Left hindlimb (tissue), 1 donor: ENCODE measurements at regions not wholly inside any gene's neighbourhood (a gene's known extent, or its start where the extent isn't known, plus 50 kb on each side); places are given as distances from the start of the nearest gene placed in this dataset.

Experiments used
- DNase-seq: peaks from one replicate; pipeline ENCODE4 v3.0.0-alpha.2; 2018

DNA sequence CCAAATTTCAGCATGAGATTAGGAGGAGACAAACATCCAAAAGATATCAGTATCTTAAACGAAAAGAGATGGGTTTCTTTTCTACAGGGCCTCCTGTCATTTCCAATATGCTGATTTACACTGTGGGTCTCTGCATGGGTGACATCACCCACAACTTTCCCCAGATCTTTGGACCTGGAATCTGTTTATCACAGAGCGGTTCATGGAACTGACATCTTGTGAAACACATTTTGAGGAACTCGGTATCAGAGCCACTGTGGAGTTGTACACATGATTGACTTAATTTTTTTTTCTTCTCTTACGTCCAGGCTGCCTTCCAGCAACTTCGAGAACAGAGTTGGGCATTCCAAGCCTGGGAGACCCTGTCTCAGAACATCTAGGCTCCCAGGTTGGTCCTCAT lies 80.2 kb upstream of the SERP2 start:
- no peak for DNase-seq

DNA sequence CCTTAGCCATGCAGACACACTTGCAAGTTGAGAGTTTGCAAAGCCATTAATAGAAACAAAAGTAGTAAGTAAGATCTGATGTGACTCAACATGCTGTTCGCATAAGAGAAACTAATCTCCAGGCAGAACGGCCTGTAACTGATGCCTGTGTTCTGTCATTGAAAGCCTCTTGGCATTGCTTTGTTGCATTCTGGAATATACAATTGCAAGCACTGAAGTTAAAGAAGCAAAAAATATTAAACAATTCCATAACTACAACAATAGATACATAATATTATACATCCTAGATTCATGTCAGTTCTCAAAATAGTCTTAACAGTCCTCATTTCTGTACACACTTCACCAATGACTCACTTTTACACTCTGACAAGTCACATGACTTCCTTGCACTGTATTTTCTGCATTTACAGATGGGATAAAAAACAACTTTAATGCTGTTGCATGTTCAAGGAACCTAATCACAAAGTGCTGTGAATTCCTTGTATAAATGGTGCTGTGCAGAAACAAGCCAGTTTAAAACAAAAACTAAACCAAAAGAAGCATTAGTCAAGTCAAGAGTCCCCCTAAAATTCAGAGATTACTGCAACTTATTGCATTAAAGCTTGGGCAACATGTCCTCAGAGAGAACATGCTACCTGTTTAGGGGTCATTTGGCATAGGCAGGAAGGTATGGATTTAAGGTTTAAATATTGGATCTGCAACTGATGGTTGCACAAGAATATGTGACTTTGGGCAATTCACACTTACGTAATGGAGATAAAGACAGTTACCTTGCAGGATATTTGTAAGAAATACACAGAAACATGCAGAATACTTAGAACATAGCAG lies 79.5 kb upstream of the SERP2 start:
- no peak for DNase-seq

DNA sequence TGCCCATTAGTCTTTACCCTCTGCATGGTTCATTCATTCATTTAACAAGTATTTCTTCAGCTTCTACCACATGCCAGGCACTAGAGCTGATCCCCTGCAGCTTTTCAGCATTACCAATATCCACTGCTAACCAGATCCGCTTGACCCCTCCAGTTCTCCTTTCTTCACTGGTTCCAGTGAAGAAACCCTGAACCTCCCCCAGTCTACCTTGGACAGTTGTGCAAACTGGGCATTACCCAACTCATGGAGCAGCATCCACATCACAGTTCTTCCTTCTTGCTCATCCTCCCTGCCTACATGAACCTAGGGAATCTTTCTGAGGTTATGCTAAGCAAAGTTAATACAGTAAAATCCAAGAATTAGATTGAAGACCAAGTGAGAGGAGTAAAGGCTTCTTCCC lies 78.7 kb upstream of the SERP2 start:
- DNase-seq = no peak

DNA sequence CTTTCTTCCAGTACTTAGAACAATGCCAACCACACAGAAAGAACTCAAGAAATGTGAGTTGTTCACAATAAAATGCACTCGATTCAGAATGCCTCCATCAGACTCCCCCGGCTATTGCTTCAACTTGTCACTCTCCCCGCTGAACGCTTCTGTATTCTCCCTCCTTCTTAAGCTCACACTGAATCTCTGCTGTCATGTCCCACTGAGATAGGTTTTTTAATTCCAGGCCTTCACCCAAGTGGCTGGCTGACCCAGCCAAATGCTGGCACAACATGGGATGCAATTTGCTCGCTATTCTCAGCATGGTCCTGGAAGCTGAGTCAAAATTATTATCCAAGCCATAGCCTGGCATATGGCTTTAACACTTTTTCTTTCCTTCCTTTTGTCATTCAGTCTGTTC lies 76.8 kb upstream of the SERP2 start:
- no peak for DNase-seq

DNA sequence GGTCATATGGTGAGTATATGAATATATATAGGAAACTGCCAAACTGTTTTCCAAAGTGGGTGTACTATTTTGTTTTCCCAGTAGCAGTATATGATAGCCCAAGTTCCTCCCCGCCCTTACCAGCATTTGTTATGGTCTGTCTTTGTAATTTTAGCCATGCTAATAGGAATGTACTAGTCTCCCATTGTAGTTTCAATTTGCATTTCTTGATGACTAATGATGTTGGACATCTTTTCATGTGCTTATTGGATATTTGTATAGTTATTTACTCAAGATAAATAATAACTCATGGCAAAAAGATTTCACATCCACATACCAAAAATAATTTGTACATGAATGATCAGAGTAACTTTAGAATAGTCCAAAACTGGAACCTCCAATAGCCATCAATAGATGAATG lies 75.3 kb upstream of the SERP2 start:
- DNase-seq = no peak

DNA sequence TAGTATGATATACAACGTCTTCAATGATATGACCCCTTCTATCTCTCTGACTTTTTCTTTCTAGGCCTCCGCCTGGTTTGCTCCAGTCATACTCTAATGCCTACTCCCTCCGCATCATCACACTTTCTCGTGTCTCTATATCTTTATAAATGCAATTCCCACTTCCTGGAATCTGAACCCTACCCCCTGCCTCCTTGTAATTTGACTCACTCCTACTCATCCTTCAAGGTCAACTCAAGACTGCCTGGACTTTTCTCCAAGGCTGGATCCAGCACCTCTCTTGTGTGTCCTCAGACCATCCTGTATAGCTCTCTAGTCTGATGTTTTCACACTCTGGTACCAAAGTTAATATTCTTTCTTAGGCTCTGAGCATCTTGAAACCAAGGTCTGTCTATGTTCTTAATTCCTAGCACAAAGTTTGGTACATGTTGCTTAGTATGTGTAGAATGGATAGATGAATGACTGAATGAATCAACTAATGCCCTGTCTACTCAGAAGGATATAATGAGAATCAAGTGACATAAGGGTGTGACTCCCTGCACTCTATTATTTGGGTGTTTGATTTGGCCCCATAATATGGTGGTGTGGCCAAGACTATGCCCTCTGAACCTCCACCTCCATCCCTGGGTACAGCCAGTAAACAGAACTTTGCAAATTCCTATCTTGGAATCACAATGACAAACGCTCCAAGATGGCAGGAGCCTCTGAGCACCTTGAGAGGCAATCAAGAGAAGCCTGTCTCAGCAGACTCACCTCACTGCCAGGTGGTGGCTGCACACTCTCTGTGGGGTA lies 74.3 kb upstream of the SERP2 start:
- DNase-seq = no peak

DNA sequence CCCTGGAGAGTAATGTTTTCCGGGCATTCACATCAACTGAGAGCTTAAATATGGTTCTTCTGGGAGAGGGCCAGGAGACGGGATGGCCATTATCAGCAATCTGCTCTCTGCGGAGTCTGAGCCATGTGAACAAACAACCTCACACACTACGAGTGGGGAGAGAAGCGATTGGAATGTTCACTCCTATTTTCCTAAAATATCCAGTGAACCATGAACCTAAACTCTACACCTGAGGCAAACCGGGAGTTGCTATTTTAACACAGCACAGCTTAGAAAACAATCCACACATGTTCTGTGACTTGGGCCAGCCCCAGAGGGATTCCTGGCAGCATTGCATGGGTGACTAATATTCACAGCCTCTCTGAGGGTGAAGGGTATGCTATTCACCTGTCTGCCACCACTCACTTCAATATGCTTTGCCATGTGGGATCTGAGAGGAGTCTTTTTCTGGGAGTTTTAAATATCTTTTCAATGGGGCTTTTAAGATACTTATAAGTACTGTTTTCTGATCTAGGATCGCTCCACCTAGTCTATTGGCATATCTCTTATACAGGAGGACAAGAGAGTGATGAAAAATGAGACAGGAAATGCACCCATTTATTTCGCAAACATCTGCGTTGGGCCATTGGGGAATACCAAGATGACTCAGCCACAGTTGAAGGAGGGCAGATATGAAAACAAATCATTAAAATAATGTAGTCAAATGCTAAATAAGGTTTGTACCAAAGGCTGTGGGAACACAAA lies 72.6 kb upstream of the SERP2 start:
- DNase-seq = no peak

DNA sequence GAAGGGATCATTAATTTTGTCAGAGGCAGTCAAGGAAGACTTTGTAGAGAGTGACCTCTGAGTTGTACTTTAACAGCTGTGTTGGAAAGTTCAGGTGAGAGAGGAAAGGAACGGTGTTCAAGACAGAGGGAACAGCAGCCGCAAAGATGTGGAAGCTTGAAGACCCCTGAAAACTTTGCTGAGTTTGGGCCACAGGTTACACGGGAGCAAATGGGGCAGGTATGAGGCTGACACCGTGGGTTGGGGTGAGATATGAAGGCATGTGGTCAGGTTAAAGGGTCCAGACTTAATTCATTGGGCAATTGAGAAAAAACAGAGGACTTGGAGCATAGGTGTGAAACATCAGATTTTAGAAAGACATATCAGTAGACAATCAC lies 72.0 kb upstream of the SERP2 start:
- no peak for DNase-seq

DNA sequence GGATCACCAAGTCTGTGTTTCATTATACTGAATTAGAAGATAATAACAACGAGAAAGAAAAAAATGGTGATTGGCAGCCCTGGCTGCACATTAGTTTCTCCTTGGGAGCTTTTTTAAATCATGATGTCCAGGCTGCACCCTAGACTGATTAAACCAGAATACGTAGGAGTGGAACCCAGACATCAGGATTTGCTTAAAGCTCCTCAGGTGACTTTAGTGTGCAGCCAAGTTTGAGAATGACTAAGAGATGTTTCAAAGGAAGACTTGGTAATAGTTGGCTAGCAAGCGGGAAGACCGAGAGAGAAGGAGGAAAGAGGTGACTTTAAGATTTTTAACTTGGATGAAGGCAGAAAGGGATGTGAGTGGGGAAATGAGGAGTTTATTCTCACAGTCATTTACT lies 71.4 kb upstream of the SERP2 start:
- no peak for DNase-seq

DNA sequence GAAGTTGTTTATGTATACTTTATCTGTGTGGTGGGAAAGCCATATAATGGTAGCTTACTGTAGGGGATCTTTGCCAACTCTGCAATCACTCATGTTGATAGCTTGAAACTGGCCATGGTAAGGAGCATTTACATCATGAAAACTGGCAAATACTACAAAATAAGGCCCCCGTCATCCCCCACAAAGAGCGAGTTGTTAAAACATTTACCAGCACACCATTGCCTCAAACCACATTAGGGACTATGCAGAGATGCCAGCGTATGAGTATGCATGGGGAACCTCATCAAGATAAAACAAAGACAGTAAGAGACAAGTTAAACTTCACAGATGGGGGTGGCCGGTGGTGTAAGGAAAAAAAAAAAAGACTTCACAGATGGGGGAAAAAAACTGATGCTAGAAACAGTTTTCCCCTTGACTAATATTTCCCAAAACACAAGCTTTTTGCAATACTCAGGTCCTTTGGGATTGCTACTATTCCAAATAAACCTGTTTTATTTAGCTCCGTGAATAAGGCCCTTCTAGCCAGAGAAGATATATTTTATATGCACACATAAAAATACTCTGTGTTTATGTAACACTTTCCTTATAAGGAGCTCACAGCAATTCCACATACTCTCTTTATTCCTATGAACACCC lies 70.6 kb upstream of the SERP2 start:
- DNase-seq = no peak

DNA sequence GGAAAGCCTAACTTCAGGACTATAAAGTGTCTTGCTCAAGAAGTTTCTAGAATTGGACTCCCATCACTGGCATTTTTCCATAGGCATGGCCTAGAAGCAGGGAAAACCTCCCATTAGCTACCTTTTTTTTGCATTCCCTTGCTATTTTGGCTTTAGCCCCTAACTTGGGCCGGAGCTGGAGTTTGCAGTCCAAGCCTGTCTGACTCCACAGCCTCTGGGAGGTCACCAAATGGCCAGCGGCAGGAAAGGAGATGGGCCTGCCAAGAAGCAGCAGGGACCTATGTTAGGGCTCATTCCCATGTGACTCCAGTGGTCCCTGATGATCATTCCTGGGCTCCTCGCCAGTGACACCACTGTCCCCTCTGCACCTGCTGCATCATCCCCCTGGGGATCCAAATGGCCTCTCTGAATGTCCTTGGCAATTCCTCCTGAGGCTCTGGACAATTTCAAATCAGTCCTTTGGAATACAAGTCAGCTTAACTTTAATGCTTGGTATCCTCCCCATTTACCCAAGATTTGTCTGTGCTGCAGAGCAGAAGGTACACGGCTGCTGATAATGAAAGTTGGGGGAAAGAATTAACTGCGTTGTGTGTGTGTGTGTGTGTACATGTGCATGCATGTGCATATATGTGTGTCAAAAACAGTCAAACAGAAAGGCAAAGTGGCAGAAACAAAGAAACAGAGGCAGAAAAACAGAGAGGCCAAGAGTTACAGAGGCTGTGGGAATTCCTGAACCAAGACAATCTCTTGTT lies 69.8 kb upstream of the SERP2 start:
- DNase-seq = peak; percentile 82

DNA sequence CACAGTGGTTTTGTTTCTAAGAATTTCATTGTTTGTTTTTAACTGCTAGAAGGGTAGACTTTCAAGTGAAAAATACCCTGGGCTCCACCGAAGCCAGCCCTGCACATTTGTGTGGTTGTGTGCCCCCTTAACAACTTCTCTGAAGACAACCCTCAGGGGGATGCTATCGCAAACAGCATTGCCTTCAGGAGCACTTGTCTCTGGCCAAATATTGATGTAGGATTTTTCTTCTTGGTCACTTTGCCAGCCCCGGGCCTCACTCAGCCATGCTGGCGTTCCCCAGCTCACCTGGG lies 69.2 kb upstream of the SERP2 start:
- no peak for DNase-seq

DNA sequence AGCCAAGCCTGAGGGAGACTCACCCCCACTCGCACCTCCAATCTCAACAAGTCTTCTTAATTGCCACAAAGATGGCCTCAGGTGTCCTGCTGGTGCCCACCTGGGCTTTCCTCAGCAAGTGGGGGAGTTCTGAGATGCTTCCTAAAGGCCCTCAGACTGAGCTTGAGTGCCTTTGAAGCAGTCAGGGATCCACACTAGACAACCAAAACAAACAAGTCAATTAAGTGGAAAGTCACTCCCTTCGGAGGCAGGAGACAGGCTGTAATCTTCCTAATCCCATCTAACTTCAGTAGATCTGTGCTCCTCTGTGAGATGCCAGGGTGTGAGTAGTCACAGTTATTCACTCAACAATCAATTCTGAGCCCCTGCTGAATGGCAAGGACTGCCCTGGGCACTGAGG lies 68.3 kb upstream of the SERP2 start:
- no peak for DNase-seq

DNA sequence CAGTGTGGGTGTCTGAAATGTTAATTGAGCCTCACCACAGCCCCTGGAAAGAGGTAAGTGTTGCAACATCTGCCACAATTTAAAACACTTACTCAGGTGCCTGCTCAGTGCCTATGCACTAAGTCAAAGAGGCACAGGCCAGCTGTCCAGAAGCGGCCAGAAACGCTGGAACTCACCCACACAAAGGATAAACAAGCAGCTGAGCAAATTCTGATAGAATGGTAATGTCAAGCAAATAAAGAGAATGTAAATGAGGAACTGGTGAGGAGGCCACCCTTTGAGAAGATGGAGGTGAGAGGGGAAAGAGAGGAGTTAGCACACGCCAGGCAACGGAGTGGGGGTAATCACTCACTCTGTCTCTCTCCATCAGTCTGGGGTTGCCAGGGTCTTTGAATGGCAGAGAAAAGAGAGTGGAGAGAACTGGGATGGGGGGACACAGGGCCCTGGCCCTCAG lies 67.7 kb upstream of the SERP2 start:
- DNase-seq = no peak

DNA sequence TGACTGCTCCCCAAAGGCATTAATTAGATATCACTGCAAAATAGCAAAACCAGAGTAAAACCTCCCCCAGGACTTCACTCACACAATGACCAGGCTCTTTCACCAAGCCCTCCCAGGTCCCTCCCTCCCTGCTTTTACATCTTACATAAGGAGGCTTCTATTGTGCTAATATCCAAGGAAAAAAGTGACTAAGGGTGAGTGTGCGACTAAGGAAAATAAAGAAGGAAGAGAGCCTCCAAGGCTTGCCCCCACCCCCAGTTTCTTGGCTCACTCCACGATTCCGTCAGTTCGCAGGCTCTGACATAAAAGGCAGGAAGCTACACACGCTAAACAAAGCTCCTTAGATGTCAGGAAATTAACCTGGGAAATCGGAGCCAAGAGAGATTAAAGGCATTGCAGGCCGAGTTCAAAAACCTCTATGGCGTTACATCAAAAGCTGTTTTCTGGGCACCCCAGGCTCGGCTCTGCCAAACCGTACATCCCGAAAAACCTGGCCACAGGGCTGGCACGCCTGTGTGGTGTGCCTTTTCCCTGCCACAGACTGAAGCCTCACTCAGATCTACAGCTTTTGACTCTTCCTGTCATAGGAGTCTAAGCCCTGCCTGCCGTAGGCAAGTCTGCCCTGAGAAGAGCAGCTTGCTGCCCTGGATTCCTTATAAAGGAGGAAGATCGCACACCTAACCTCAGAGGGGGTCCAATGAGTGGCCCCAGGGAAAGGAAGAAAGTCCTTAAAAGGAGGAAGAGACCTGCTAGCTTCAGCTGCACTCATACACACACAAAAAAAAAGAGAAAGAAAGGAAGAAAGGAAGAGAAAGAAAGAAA lies 67.0 kb upstream of the SERP2 start:
- peak; percentile 83 for DNase-seq

DNA sequence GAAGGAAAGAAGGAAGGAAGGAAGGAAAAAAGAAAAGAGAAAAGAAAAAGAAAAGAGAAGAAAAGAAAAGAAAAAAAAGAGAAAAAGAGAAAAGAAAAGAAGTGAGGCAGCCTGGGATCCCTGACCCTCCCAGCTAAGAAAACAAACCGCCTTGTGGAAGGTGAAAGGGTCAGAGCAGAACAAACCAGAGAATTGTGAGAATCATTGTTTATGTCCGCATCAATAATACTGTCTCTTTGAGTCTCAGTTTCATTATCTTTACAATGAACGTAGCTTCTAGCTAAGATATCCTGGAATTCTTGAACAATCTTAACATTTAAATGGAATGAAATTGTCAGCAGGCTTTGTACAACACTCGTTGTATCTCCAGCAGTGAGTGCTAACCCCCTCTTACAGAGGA lies 66.4 kb upstream of the SERP2 start:
- DNase-seq = no peak

DNA sequence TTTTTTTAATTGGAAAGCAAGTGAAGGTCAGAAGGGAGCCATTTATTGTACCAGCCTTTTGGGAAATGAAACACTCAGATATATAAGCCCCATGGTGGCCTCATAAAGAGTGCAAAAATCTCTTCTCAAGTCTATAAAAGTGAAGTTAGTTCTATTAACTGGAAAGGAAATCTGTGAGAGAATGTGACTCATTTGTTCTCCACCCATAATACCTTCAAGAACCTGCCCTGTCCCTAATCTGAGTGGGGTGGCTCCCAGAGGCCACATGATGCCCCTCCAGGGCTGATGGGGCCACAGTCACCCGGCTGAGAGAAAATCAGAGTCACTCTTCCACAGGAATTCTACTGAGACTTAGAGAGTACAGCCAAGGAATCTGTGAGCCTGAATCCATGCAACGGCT lies 65.8 kb upstream of the SERP2 start:
- no peak for DNase-seq

DNA sequence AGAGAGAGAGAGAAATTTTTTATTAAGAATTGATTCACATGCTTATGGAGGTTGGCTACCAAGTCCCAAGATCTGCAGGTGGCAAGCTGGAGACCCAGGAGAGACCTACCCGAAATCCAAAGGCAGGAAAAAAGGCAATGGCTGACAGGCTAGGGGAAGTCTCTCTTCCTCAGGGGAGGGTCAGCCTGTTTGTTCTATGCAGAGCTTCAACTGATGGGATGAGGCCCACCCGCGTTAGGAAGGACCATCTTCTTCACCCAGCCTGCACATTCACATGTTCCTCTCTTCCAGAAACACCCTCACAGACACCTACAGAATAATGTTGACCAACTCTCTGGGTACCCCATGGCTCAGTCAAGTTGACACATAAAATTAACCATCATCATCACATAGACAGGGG lies 65.3 kb upstream of the SERP2 start:
- no peak for DNase-seq

DNA sequence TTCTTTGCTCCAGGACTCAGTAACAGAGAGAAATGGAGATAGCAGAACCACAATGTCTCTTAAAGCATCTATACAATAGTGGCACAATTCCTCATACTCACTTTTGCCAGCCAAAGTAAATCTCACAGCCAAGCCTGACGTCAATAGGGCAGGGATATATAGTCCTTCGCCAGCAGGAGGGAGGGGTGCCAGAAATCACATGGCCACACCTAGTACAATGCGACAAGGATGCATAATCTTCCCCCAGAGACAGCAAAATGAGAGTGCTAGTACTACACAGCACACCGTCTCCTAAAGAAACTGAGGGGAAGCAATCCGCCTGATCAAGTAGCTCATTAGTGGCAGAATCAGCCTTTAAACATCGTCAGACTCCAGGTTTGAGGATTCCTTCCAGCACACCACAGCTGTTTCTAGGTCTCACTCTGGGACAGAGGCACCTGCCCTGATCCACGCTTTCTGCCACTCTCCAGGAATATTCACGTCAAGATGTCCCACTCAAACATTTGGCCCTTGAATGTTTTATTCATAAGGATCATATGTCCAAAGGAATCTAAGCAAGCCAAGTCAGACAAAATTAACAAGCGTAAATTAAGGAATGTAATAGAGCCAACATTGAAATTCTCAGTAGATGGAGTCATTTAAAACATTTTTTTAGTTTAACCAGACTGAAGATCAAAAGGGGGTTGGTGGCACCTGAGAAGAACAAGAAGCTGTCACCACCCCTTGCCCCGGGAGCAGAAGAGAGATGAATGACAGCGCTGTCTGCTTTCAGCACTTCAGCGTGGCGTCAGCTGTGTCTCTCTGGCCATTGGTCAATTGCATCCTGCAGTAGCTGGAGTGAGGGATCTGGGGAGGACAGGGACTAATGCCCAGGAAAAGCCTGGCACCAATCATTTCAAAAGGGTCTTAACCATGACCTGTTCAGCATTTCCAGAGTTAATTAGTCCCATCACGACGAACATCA lies 63.5 kb upstream of the SERP2 start:
- DNase-seq = peak; percentile 37

DNA sequence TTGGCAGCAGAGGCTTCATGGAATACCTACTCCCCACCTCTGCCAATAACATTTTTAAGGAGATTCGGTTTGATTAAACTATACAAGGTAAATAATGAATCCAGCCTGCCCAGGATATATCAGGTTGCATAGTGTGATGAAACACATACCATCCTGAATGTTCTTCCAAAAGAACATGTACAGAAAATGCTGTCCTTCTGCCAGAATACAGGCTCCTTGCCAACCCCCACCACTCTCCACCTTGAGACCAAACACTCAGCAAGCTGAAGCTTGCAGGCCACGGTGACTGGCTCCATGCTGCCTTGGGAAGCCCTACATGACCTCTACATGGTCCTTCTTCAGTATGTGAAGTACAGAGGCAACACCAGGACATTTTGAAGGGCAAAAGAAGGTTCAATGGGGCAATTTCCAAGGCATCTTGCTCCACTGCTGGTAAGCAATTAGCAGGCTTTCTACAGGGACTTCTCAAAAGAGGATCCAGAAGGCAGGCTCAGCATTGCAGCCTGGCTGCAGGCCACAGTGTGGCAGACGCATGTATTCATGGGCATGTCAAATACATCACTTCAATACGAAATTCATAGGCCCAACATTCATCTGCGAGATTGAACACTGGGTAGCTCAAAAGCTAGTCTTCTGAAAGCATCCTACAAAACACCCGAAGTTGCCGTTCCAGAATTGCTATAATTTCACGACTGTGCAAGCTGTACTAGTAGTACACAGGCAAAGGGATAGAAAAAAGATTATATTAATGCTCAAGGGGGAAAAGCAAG lies 62.4 kb upstream of the SERP2 start:
- DNase-seq = no peak
